ENCODE measurements at regions not wholly inside any gene's neighbourhood (a gene's known extent, or its start where the extent isn't known, plus 50 kb on each side); places are given as distances from the start of the nearest gene placed in this dataset.
"Not testable (repeated sequence)": the region's sequence is repeated elsewhere in the genome, so short reads cannot be mapped to it uniquely, and the experiment has no call there.

DNA sequence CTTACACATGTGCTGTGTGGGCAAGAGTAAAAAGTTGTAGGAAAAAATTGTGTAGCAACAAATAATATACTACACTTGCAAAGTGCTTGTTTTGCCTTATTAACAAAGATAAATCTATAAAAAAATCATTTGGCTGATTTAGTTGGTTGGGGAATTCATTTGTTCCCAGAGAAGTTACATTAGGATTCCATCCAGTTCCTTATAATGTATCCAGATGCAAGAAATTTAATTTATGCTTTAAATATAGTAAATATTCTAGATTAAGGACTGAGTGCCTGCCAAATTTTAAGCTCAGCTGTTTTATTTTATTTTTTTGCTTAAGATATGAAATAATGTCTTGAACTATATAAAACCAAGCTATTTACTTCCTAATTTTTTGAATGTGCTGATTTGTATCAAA, 1169.9 kb downstream of the NXPH1 start:
- no peak overlapping the region for H3K4me3 ChIP-seq (ENCODE audit: low read length)
- intact Hi-C loops (cut with DNase I, micrococcal nuclease): no loop called here
- Mint-ChIP-seq H3K4me3 (no peak overlapping the region), H3K9me3 (peaks cover 11% of the 10 kb centered on the region), H3K27me3 (no peaks in the 10 kb centered on the region), H3K27ac (no peak overlapping the region), H3K4me1 (ENCODE audit: low read depth) (no peaks in the 10 kb centered on the region), H3K36me3 (ENCODE audit: low read depth) (no peaks in the 10 kb centered on the region)
- TF ChIP-seq CTCF (IDR thresholded peaks at IDR 0.05): no peak
- POLR2A ChIA-PET: no interaction called here
- DNase-seq: no peak
- H3K9me3 ChIP-seq (ENCODE audit: control insufficient read depth in 1 of 2, insufficient read depth in 1 of 2, low read length in 2 of 2): no peaks in the 10 kb centered on the region
- no peaks in the 10 kb centered on the region for H3K4me1 ChIP-seq (ENCODE audit: insufficient read depth, low read length)
- no peak overlapping the region for H3K27ac ChIP-seq (ENCODE audit: low read depth in 1 of 2, low read length in 2 of 2)
- H3K36me3 ChIP-seq (ENCODE audit: insufficient read depth, low read length): no peaks in the 10 kb centered on the region
- no peaks in the 10 kb centered on the region for H3K27me3 ChIP-seq (ENCODE audit: control insufficient read depth in 1 of 2, insufficient read depth in 2 of 2, low read length in 2 of 2)
- CTCF ChIA-PET: no interaction called here
- ATAC-seq (ENCODE audit: poor library complexity): no peak

DNA sequence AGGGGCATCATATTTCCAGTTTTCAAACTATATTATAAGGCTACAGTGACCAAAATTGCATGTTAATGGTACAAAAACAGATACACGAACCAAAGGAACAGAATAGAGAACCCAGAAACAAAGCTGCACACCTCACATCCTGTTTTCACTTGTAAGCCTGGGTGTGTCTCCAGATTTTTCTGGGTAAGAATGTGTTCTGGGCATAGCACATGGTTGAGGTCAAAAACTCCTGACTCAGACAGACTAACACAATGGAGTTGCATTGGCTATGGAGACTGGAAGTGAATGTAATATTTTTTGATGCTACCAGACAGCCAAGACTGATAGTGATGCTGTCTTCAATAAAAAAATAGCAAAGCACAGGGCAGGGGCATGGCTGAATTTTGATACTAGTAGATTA, 1175.2 kb downstream of the NXPH1 start:
- CTCF ChIA-PET: no interaction called here
- H3K4me3 Mint-ChIP-seq: no peak overlapping the region
- DNase-seq (no peak), ATAC-seq (ENCODE audit: poor library complexity) (no peak)
- H3K4me1 ChIP-seq (ENCODE audit: insufficient read depth, low read length): no peaks in the 10 kb centered on the region
- no peaks in the 10 kb centered on the region for H3K27me3 Mint-ChIP-seq
- H3K36me3 Mint-ChIP-seq (ENCODE audit: low read depth): no peaks in the 10 kb centered on the region
- no peak overlapping the region for H3K4me3 ChIP-seq (ENCODE audit: low read length)
- no peak overlapping the region for H3K27ac ChIP-seq (ENCODE audit: low read depth in 1 of 2, low read length in 2 of 2)
- no peak overlapping the region for H3K27ac Mint-ChIP-seq
- no peak for TF ChIP-seq CTCF (IDR thresholded peaks at IDR 0.05)
- H3K9me3 ChIP-seq (ENCODE audit: control insufficient read depth in 1 of 2, insufficient read depth in 1 of 2, low read length in 2 of 2): no peaks in the 10 kb centered on the region
- no peaks in the 10 kb centered on the region for H3K27me3 ChIP-seq (ENCODE audit: control insufficient read depth in 1 of 2, insufficient read depth in 2 of 2, low read length in 2 of 2)
- intact Hi-C loops (cut with DNase I, micrococcal nuclease): no loop called here
- H3K9me3 Mint-ChIP-seq: peaks cover 4% of the 10 kb centered on the region
- no peaks in the 10 kb centered on the region for H3K36me3 ChIP-seq (ENCODE audit: insufficient read depth, low read length)
- POLR2A ChIA-PET: no interaction called here
- H3K4me1 Mint-ChIP-seq (ENCODE audit: low read depth): no peaks in the 10 kb centered on the region

- CTCF ChIA-PET; H3K4me3 ChIP-seq (ENCODE audit: low read length): not testable (repeated sequence)
These were observed 1187.5 kb downstream of the NXPH1 start for GRCh38 chr7:9620899-9621298.

DNA sequence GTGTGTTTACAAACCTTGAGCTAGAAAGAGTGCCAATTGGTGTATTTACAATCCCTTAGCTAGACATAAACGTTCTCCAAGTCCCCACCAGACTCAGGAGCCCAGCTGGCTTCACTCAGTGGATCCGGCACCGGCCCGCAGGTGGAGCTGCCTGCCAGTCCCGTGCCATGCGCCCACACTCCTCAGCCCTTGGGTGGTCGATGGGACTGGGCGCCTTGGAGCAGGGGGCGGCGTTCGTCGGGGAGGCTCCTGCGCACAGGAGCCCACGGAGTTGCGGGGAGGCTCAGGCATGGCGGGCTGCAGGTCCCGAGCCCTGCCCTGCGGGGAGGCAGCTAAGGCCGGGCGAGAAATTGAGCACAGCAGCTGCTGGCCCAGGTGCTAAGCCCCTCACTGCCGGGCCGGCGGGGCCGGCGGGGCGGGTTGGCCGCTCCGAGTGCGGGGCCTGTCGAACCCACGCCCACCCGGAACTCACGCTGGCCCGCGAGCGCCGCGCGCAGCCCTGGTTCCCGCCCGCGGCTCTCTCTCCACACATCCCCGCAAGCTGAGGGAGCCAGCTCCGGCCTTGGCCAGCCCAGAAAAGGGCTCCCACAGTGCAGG, 1188.0 kb downstream of the NXPH1 start:
- CTCF ChIA-PET; H3K36me3 Mint-ChIP-seq (ENCODE audit: low read depth); POLR2A ChIA-PET: not testable (repeated sequence)

More at GRCh38 chr7:9620899-9621298, 1187.5 kb downstream of the NXPH1 start:
- H3K36me3 ChIP-seq (ENCODE audit: insufficient read depth, low read length); H3K4me1 ChIP-seq (ENCODE audit: insufficient read depth, low read length); POLR2A ChIA-PET; intact Hi-C loops (cut with DNase I, micrococcal nuclease); H3K4me3 Mint-ChIP-seq; H3K27ac Mint-ChIP-seq; H3K36me3 Mint-ChIP-seq (ENCODE audit: low read depth); H3K27me3 Mint-ChIP-seq; H3K27me3 ChIP-seq (ENCODE audit: control insufficient read depth in 1 of 2, insufficient read depth in 2 of 2, low read length in 2 of 2); DNase-seq; H3K9me3 Mint-ChIP-seq; H3K4me1 Mint-ChIP-seq (ENCODE audit: low read depth); H3K27ac ChIP-seq (ENCODE audit: low read depth in 1 of 2, low read length in 2 of 2); ATAC-seq (ENCODE audit: poor library complexity): not testable (repeated sequence)
- peaks cover 0 to 18% of the 10 kb centered on the region in 2 experiments for H3K9me3 ChIP-seq (ENCODE audit: control insufficient read depth in 1 of 2, insufficient read depth in 1 of 2, low read length in 2 of 2)

More for the DNA sequence above, 1188.0 kb downstream of the NXPH1 start:
- H3K4me1 ChIP-seq (ENCODE audit: insufficient read depth, low read length); H3K4me3 Mint-ChIP-seq; H3K36me3 ChIP-seq (ENCODE audit: insufficient read depth, low read length); H3K4me1 Mint-ChIP-seq (ENCODE audit: low read depth); H3K4me3 ChIP-seq (ENCODE audit: low read length); H3K27me3 ChIP-seq (ENCODE audit: control insufficient read depth in 1 of 2, insufficient read depth in 2 of 2, low read length in 2 of 2); H3K27me3 Mint-ChIP-seq; intact Hi-C loops (cut with DNase I, micrococcal nuclease); H3K27ac Mint-ChIP-seq; H3K27ac ChIP-seq (ENCODE audit: low read depth in 1 of 2, low read length in 2 of 2); ATAC-seq (ENCODE audit: poor library complexity); DNase-seq: not testable (repeated sequence)
- H3K9me3 ChIP-seq (ENCODE audit: control insufficient read depth in 1 of 2, insufficient read depth in 1 of 2, low read length in 2 of 2): peaks cover 0 to 17% of the 10 kb centered on the region in 2 experiments
- peaks cover 13% of the 10 kb centered on the region for H3K9me3 Mint-ChIP-seq
